H9 (cell line): ENCODE measurements at regions not wholly inside any gene's neighbourhood (a gene's known extent, or its start where the extent isn't known, plus 50 kb on each side); places are given as distances from the start of the nearest gene placed in this dataset.

Experiments used
- DNase-seq: peaks from one replicate; pipeline ENCODE4 v3.0.0-alpha.2; 2017
- H2AFZ ChIP-seq: one replicate; pipeline ENCODE4 v1.6.1; 2013; ENCODE audit warnings: mild to moderate bottlenecking, low read length, control low read depth, moderate library complexity
- H2AK5ac ChIP-seq: 2 replicates; pipeline ENCODE4 v1.6.1; 2013; ENCODE audit warnings: low read length, control low read depth, mixed read lengths; ENCODE audit not compliant: insufficient read length
- H2BK120ac ChIP-seq: one replicate; pipeline ENCODE4 v1.6.1; 2013; ENCODE audit warnings: low read depth, mild to moderate bottlenecking, low read length, control low read depth, inconsistent platforms; ENCODE audit not compliant: poor library complexity, severe bottlenecking
- H2BK12ac ChIP-seq: 2 replicates; pipeline ENCODE4 v1.6.1; 2013; ENCODE audit warnings: low read length, control low read depth, mixed read lengths, low read depth; ENCODE audit not compliant: insufficient read length
- H2BK15ac ChIP-seq: 2 replicates; pipeline ENCODE4 v1.6.1; 2013; ENCODE audit warnings: low read depth, low read length, control low read depth
- H2BK20ac ChIP-seq: one replicate; pipeline ENCODE4 v1.6.1; 2013; ENCODE audit warnings: low read depth, mild to moderate bottlenecking, low read length, control low read depth, inconsistent platforms; ENCODE audit not compliant: poor library complexity, severe bottlenecking
- H2BK5ac ChIP-seq: 2 replicates; pipeline ENCODE4 v1.6.1; 2013; ENCODE audit warnings: low read length, control low read depth, mixed read lengths; ENCODE audit not compliant: insufficient read length
- H3K14ac ChIP-seq: 2 replicates; pipeline ENCODE4 v1.6.1; 2013; ENCODE audit warnings: low read length, control low read depth; ENCODE audit not compliant: insufficient read depth
- H3K18ac ChIP-seq: 2 replicates; pipeline ENCODE4 v1.6.1; 2013; ENCODE audit warnings: low read depth, mild to moderate bottlenecking, mixed read lengths, low read length, control low read depth; ENCODE audit not compliant: insufficient read length
- H3K23ac ChIP-seq: 2 replicates; pipeline ENCODE4 v1.6.1; 2013; ENCODE audit warnings: low read length, control low read depth, mixed read lengths, low read depth; ENCODE audit not compliant: insufficient read length
- H3K23me2 ChIP-seq: 2 replicates; pipeline ENCODE4 v1.6.1; 2013; ENCODE audit warnings: low read depth, mild to moderate bottlenecking, mixed read lengths, low read length, control low read depth; ENCODE audit not compliant: insufficient read length, poor library complexity, severe bottlenecking
- H3K27ac ChIP-seq: 2 replicates; pipeline ENCODE4 v1.5.1; 2013; ENCODE audit warnings: low read length, control low read depth, mixed read lengths, low read depth; ENCODE audit not compliant: insufficient read length
- H3K27me3 ChIP-seq: 2 replicates; pipeline ENCODE4 v1.6.1; 2013; ENCODE audit warnings: low read length, control low read depth, inconsistent platforms; ENCODE audit not compliant: insufficient read depth
- H3K4ac ChIP-seq: 2 replicates; pipeline ENCODE4 v1.6.1; 2013; ENCODE audit warnings: low read depth, mild to moderate bottlenecking, control low read depth, inconsistent platforms, low read length, moderate library complexity
- H3K4me1 ChIP-seq: 2 replicates; pipeline ENCODE4 v1.6.1; 2013; ENCODE audit warnings: low read length, control low read depth, inconsistent platforms; ENCODE audit not compliant: insufficient read depth
- H3K4me2 ChIP-seq: 2 replicates; pipeline ENCODE4 v1.6.1; 2013; ENCODE audit warnings: low read length, control low read depth, mixed read lengths; ENCODE audit not compliant: insufficient read length, insufficient read depth
- H3K56ac ChIP-seq: 2 replicates; pipeline ENCODE4 v1.6.1; 2013; ENCODE audit warnings: low read depth, mild to moderate bottlenecking, mixed read lengths, low read length, control low read depth; ENCODE audit not compliant: insufficient read length
- H3K79me1 ChIP-seq: 2 replicates; pipeline ENCODE4 v1.6.1; 2013; ENCODE audit warnings: low read depth, mild to moderate bottlenecking, moderate library complexity, low read length, control low read depth, inconsistent platforms; ENCODE audit not compliant: insufficient read depth, poor library complexity, severe bottlenecking
- H3K79me2 ChIP-seq: 2 replicates; pipeline ENCODE4 v1.6.1; 2013; ENCODE audit warnings: low read length, control low read depth, inconsistent platforms; ENCODE audit not compliant: insufficient read depth
- H3K9ac ChIP-seq: 2 replicates; pipeline ENCODE4 v1.6.1; 2013; ENCODE audit warnings: low read length, control low read depth, mixed read lengths; ENCODE audit not compliant: insufficient read length; ENCODE audit errors: extremely low read depth
- H3K9me3 ChIP-seq: one replicate; pipeline ENCODE4 v1.6.1; 2013; ENCODE audit warnings: low read depth, low read length, inconsistent platforms; ENCODE audit not compliant: control insufficient read depth
- H3T11ph ChIP-seq: one replicate; pipeline ENCODE4 v1.6.1; 2013; ENCODE audit warnings: mild to moderate bottlenecking, low read length, control low read depth, inconsistent platforms
- H4K20me1 ChIP-seq: one replicate; pipeline ENCODE4 v1.6.1; 2013; ENCODE audit not compliant: control insufficient read depth, insufficient read length, insufficient read depth
- H4K5ac ChIP-seq: 2 replicates; pipeline ENCODE4 v1.6.1; 2013; ENCODE audit warnings: low read depth, mild to moderate bottlenecking, mixed read lengths, low read length, control low read depth; ENCODE audit not compliant: insufficient read length
- H4K8ac ChIP-seq: replicated peaks from 2 replicates; pipeline ENCODE4 v1.6.1; 2013; ENCODE audit warnings: low read length, control low read depth, mixed read lengths, low read depth; ENCODE audit not compliant: insufficient read length
- H4K91ac ChIP-seq: 2 replicates; pipeline ENCODE4 v1.6.1; 2013; ENCODE audit warnings: low read depth, mild to moderate bottlenecking, moderate library complexity, mixed read lengths, low read length, control low read depth; ENCODE audit not compliant: insufficient read length
- H3K27ac Mint-ChIP-seq, 3 experiments: 2 replicates in 2 of 3; 3 replicates in 1 of 3; pipeline ENCODE4 v1.8.0; 2020 to 2021; ENCODE audit warnings: mixed read lengths in 3 of 3, mild to moderate bottlenecking in 1 of 3, moderate library complexity in 1 of 3
- H3K27me3 Mint-ChIP-seq: 2 replicates; pipeline ENCODE4 v1.8.0; 2021; ENCODE audit warnings: low read depth, mild to moderate bottlenecking, moderate library complexity, mixed read lengths
- H3K36me3 Mint-ChIP-seq, 3 experiments: 2 replicates in 2 of 3; 3 replicates in 1 of 3; pipeline ENCODE4 v1.8.0; 2020 to 2021; ENCODE audit warnings: low read depth in 3 of 3, mixed read lengths in 3 of 3; ENCODE audit not compliant: insufficient read depth in 1 of 3
- H3K4me1 Mint-ChIP-seq, 2 experiments: 2 replicates each; pipeline ENCODE4 v1.8.0; 2020; ENCODE audit warnings: mixed read lengths in 2 of 2
- H3K4me3 Mint-ChIP-seq, 2 experiments: 2 replicates in 1 of 2; 3 replicates in 1 of 2; pipeline ENCODE4 v1.8.0; 2020 to 2021; ENCODE audit warnings: mild to moderate bottlenecking in 2 of 2, mixed read lengths in 2 of 2, moderate library complexity in 1 of 2
- H3K9me3 Mint-ChIP-seq, 2 experiments: 2 replicates in 1 of 2; 3 replicates in 1 of 2; pipeline ENCODE4 v1.8.0; 2020; ENCODE audit warnings: mild to moderate bottlenecking in 2 of 2, mixed read lengths in 2 of 2, moderate library complexity in 1 of 2
- CTCF ChIP-seq: fragments of 200-600 bp; sonication (generic); conservative IDR thresholded peaks from 3 replicates; pipeline ENCODE4 v1.8.0; 2021; ENCODE audit warnings: antibody characterized with exemption, mild to moderate bottlenecking
- WGBS: extraction: QIAGEN DNeasy Blood & Tissue Kit; methylation state at CpG from one replicate; pipeline ENCODE4 v1.1.7; 2013; ENCODE audit warnings: missing lambda C conversion rate, low lambda C conversion rate, mixed read lengths; ENCODE audit not compliant: insufficient read length; ENCODE audit errors: extremely low coverage; 5-methylcytosine and 5-hydroxymethylcytosine counted together

DNA sequence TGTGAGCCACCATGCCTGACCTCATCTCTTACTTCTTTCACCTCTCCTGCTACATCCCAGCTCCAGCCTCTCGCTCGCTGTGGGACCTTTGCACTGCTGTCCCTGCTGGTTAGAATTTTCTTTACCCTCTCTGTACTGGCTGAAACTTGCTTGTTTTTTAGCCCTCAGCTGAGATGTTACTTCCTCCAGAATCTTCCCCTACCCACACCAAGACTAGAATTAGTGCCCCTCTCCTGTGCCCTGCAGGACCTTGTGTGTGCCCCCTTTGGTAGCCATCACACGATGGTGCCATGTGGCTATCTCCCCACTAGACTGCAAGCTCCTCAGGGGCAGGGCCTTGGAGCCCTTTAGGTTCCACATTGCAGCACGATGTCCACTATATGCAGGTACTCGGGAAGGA lies 84.1 kb downstream of the AIPL1 start:
- no peak overlapping the region for H3K18ac ChIP-seq
- H3K9me3 Mint-ChIP-seq = no peaks in the 10 kb centered on the region
- no peak overlapping the region for H3K27ac ChIP-seq
- H3K56ac ChIP-seq = no peak overlapping the region
- H3K79me2 ChIP-seq = no peaks in the 10 kb centered on the region
- WGBS = no CpG with 5 or more reads among the region's 5 CpGs
- H4K91ac ChIP-seq = no peak overlapping the region
- no peaks in the 10 kb centered on the region for H3K9me3 ChIP-seq
- no peaks in the 10 kb centered on the region for H3K23me2 ChIP-seq
- no peak overlapping the region for H3K9ac ChIP-seq
- H3K27me3 ChIP-seq = no peaks in the 10 kb centered on the region
- H3K27me3 Mint-ChIP-seq = peaks cover 4% of the 10 kb centered on the region; the same call in 1 of the 2 replicates
- no peak overlapping the region for H4K5ac ChIP-seq
- no peaks in the 10 kb centered on the region for H3K4me1 ChIP-seq
- H2BK120ac ChIP-seq = no peak overlapping the region
- H3K4me2 ChIP-seq = no peak overlapping the region
- TF ChIP-seq CTCF = no peak
- peak overlapping the region in 1 of 3 experiments; percentile 46; a peak in 2 of 7 replicates for H3K27ac Mint-ChIP-seq
- no peak overlapping the region for H3K23ac ChIP-seq
- H3K36me3 Mint-ChIP-seq = no peaks in the 10 kb centered on the region; a peak in 1 of 7 replicates
- H2BK12ac ChIP-seq = no peak overlapping the region
- H3T11ph ChIP-seq = no peak overlapping the region
- no peak overlapping the region for H3K14ac ChIP-seq
- H2AK5ac ChIP-seq = no peak overlapping the region
- H4K8ac ChIP-seq = no peak overlapping the region
- no peak overlapping the region for H2BK15ac ChIP-seq
- no peak overlapping the region for H2AFZ ChIP-seq
- no peaks in the 10 kb centered on the region for H4K20me1 ChIP-seq
- H2BK20ac ChIP-seq = no peak overlapping the region
- no peak overlapping the region for H2BK5ac ChIP-seq
- no peaks in the 10 kb centered on the region for H3K79me1 ChIP-seq
- peaks cover 0 to 5% of the 10 kb centered on the region in 2 experiments; a peak in 1 of 4 replicates for H3K4me1 Mint-ChIP-seq
- no peak for DNase-seq
- H3K4ac ChIP-seq = no peak overlapping the region
- no peak overlapping the region; a peak in 1 of 5 replicates for H3K4me3 Mint-ChIP-seq
